A549 (cell line): ENCODE measurements at regions not wholly inside any gene's neighbourhood (a gene's known extent, or its start where the extent isn't known, plus 50 kb on each side); places are given as distances from the start of the nearest gene placed in this dataset.

ENCODE experiments used
- ATAC-seq, 2 experiments: fragments of 200-7000 bp in 1 of 2; fragments of >200 bp in 1 of 2; cut with Nextera tagmentation in 1 of 2; cut with Tn5 transposase in 1 of 2; 3 replicates each; pipeline versions ENCODE4 v1.8.0 to v1.9.1; 2018 to 2020; ENCODE audit warnings: mild to moderate bottlenecking in 1 of 2, moderate library complexity in 1 of 2
- CTCF ChIA-PET: fragments of 300-600 bp; sonication (Branson Sonifier 250); formaldehyde crosslinking; extraction: SDS; loops from one replicate; lab custom pipeline; 2021; ENCODE audit warnings: antibody characterized with exemption, inconsistent platforms; lab: Yijun Ruan, JAX
- POLR2A ChIA-PET: fragments of 350-600 bp; formaldehyde crosslinking; extraction: SDS; loops from one replicate; lab custom pipeline; 2021; ENCODE audit warnings: antibody characterized with exemption, inconsistent platforms; lab: Yijun Ruan, JAX
- DNase-seq, 2 experiments: peaks; one replicate each; pipeline versions ENCODE4 v3.0.0 to v3.0.0-alpha.2; 2011 to 2016; ENCODE audit warnings: low read depth in 1 of 2, low spot score in 1 of 2
- FAIRE-seq: peaks from 2 replicates; lab custom pipeline; 2011; peaks lifted over from hg19 to GRCh38; lab: Jason Lieb, UNC
- H3K27ac ChIP-seq, 2 experiments: fragments of >200 bp; sonication (Bioruptor Twin); formaldehyde crosslinking; 3 replicates each; pipeline ENCODE4 v1.5.1; 2016 to 2017
- H3K4me1 ChIP-seq: fragments of >200 bp; sonication (Bioruptor Twin); formaldehyde crosslinking; 3 replicates; pipeline ENCODE4 v1.6.1; 2016
- H3K4me2 ChIP-seq: fragments of >200 bp; sonication (Bioruptor Twin); formaldehyde crosslinking; 3 replicates; pipeline ENCODE4 v1.6.1; 2016
- H3K4me3 ChIP-seq: fragments of >200 bp; sonication (Bioruptor Twin); formaldehyde crosslinking; 3 replicates; pipeline ENCODE4 v1.5.1; 2016
- H3K9me3 ChIP-seq: fragments of >200 bp; sonication (Bioruptor Twin); formaldehyde crosslinking; 3 replicates; pipeline ENCODE4 v1.6.1; 2016
- CBX2 ChIP-seq: fragments of 200-600 bp; sonication (generic); IDR thresholded peaks from 2 replicates; pipeline ENCODE4 v1.6.1; 2016; ENCODE audit warnings: low read depth, mild to moderate bottlenecking, borderline replicate concordance
- CBX8 ChIP-seq: fragments of 200-600 bp; sonication (generic); IDR thresholded peaks from 2 replicates; pipeline ENCODE4 v1.6.1; 2016
- CEBPB ChIP-seq, 2 experiments: fragments of >200 bp in 1 of 2; sonication (Bioruptor Twin) in 1 of 2; formaldehyde crosslinking in 1 of 2; IDR thresholded peaks; 2 replicates each; pipeline ENCODE4 v1.6.1; 2012 to 2016
- CHD2 ChIP-seq: fragments of 150-350 bp; IDR thresholded peaks from 2 replicates; pipeline ENCODE4 v1.6.1; 2014; ENCODE audit warnings: low read length; ENCODE audit not compliant: partially characterized antibody
- CHD4 ChIP-seq: fragments of 200-600 bp; sonication (generic); IDR thresholded peaks from 2 replicates; pipeline ENCODE4 v1.6.1; 2016; ENCODE audit warnings: antibody characterized with exemption, mild to moderate bottlenecking, borderline replicate concordance
- CTCF ChIP-seq: fragments of >200 bp; sonication (Bioruptor Twin); formaldehyde crosslinking; IDR thresholded peaks from 3 replicates; pipeline ENCODE4 v1.5.1; 2016
- EHF ChIP-seq: fragments of 250-450 bp; sonication (Bioruptor Pico); IDR thresholded peaks from 2 replicates; pipeline ENCODE4 v1.5.0; 2020; ENCODE audit warnings: mild to moderate bottlenecking
- EP300 ChIP-seq, 2 experiments: fragments of >200 bp; sonication (Bioruptor Twin); formaldehyde crosslinking; IDR thresholded peaks; 2 replicates in 1 of 2; 3 replicates in 1 of 2; pipeline ENCODE4 v1.6.1; 2016 to 2017
- FOXS1 ChIP-seq: fragments of 250-450 bp; sonication (Bioruptor Pico); IDR thresholded peaks from 2 replicates; pipeline ENCODE4 v1.5.0; 2020; ENCODE audit warnings: mild to moderate bottlenecking, moderate library complexity
- HOXB5 ChIP-seq: fragments of 250-450 bp; sonication (Bioruptor Pico); IDR thresholded peaks from 2 replicates; pipeline ENCODE4 v1.5.0; 2020; ENCODE audit warnings: mild to moderate bottlenecking, moderate library complexity
- JUN ChIP-seq, 2 experiments: fragments of >200 bp; sonication (Bioruptor Twin); formaldehyde crosslinking; IDR thresholded peaks; 2 replicates in 1 of 2; 3 replicates in 1 of 2; pipeline ENCODE4 v1.6.1; 2016 to 2017
- JUNB ChIP-seq: fragments of >200 bp; sonication (Bioruptor Twin); formaldehyde crosslinking; IDR thresholded peaks from 2 replicates; pipeline ENCODE4 v1.6.1; 2016
- KDM5A ChIP-seq: fragments of 200-600 bp; sonication (generic); IDR thresholded peaks from 2 replicates; pipeline ENCODE4 v1.6.1; 2016; ENCODE audit warnings: antibody characterized with exemption, mild to moderate bottlenecking
- MAFK ChIP-seq: fragments of 450-650 bp; IDR thresholded peaks from 2 replicates; pipeline ENCODE4 v1.6.1; 2014; ENCODE audit not compliant: partially characterized antibody
- NFE2L2 ChIP-seq: fragments of 150-350 bp; conservative IDR thresholded peaks from 2 replicates; pipeline ENCODE4 v1.6.1; 2014; ENCODE audit warnings: low read length
- NPAS2 ChIP-seq: fragments of 250-450 bp; sonication (Bioruptor Pico); IDR thresholded peaks from 2 replicates; pipeline ENCODE4 v1.8.0; 2022; ENCODE audit warnings: mild to moderate bottlenecking, moderate library complexity, borderline replicate concordance
- POLR2AphosphoS2 ChIP-seq: conservative IDR thresholded peaks from 2 replicates; pipeline ENCODE4 v1.6.1; 2012; ENCODE audit warnings: low read length, improper control_type of control experiment, inconsistent platforms
- RCOR1 ChIP-seq: fragments of 150-350 bp; IDR thresholded peaks from 2 replicates; pipeline ENCODE4 v1.6.1; 2014; ENCODE audit warnings: antibody characterized with exemption, low read length, low read depth
- RNF2 ChIP-seq: fragments of 200-600 bp; sonication (generic); IDR thresholded peaks from 2 replicates; pipeline ENCODE4 v1.6.1; 2016; ENCODE audit warnings: low read depth, mild to moderate bottlenecking, antibody characterized with exemption, moderate library complexity, borderline replicate concordance
- SMC3 ChIP-seq: fragments of >200 bp; sonication (Bioruptor Twin); formaldehyde crosslinking; IDR thresholded peaks from 3 replicates; pipeline ENCODE4 v1.6.1; 2018; ENCODE audit warnings: inconsistent platforms
- TP53 ChIP-seq: fragments of 250-450 bp; sonication (Bioruptor Pico); IDR thresholded peaks from 2 replicates; pipeline ENCODE4 v1.5.0; 2021; ENCODE audit warnings: mild to moderate bottlenecking, moderate library complexity
- ZC3H11A ChIP-seq: fragments of 450-650 bp; IDR thresholded peaks from 2 replicates; pipeline ENCODE4 v1.6.1; 2014; ENCODE audit warnings: antibody characterized with exemption, mild to moderate bottlenecking
- ZFP36 ChIP-seq: fragments of 450-650 bp; IDR thresholded peaks from 2 replicates; pipeline ENCODE4 v1.6.1; 2014; ENCODE audit warnings: borderline replicate concordance; ENCODE audit not compliant: partially characterized antibody
- ZNF302 ChIP-seq: fragments of 250-450 bp; sonication (Bioruptor Pico); IDR thresholded peaks from 2 replicates; pipeline ENCODE4 v1.9.0; 2021; ENCODE audit warnings: inconsistent platforms, mild to moderate bottlenecking, moderate library complexity
- ZSCAN20 ChIP-seq: fragments of 250-450 bp; sonication (Bioruptor Pico); IDR thresholded peaks from 2 replicates; pipeline ENCODE4 v1.8.0; 2022; ENCODE audit warnings: mild to moderate bottlenecking, moderate library complexity
- WGBS: methylation state at CpG from one replicate; pipeline ENCODE4 v1.1.6; 2017; ENCODE audit errors: missing lambda C conversion rate; 5-methylcytosine and 5-hydroxymethylcytosine counted together
- TF ChIP-seq, protein P1 (sequence below): fragments of 450-650 bp; IDR thresholded peaks from 2 replicates; pipeline ENCODE4 v1.6.1; 2014; ENCODE audit warnings: antibody characterized with exemption
- TF ChIP-seq, protein P2 (sequence below): fragments of 250-450 bp; sonication (Bioruptor Pico); IDR thresholded peaks from 2 replicates; pipeline ENCODE4 v1.5.0; 2020; ENCODE audit warnings: low read depth, mild to moderate bottlenecking, moderate library complexity
- TF ChIP-seq, protein P3 (sequence below): IDR thresholded peaks from 2 replicates; pipeline ENCODE4 v1.6.1; 2012

GRCh38 chr18:66676699-66677098 lies 72.8 kb upstream of the CDH19 start:
- FAIRE-seq (no peak), ATAC-seq (no peak), DNase-seq (no peak)
- Histone ChIP-seq H3K9me3 (no peaks in the 10 kb centered on the region), H3K4me2 (no peak overlapping the region), H3K4me1 (no peaks in the 10 kb centered on the region), H3K4me3 (no peak overlapping the region), H3K27ac (no peak overlapping the region)
- TF ChIP-seq POLR2AphosphoS2, result no peak
- TF ChIP-seq CBX2, result no peak
- ChIA-PET POLR2A (no interaction called here), CTCF (no interaction called here)
- WGBS, result 57% methylated on average over 4 of the region's 4 CpGs

GRCh38 chr18:66674286-66674685 lies 70.4 kb upstream of the CDH19 start:
- POLR2A ChIA-PET, result no interaction called here
- TF ChIP-seq JUN (IDR thresholded peaks at IDR 0.05) (no peak), HOXB5 (CRISPR knock-in tag) (no peak), MAFK (no peak), EHF (CRISPR knock-in tag) (no peak), ZFP36 (no peak), CBX2 (no peak), RCOR1 (no peak), ZSCAN20 (CRISPR knock-in tag) (no peak), NPAS2 (CRISPR knock-in tag) (no peak), RNF2 (no peak), FOXS1 (CRISPR knock-in tag) (no peak)
- TF ChIP-seq, protein P1, sequence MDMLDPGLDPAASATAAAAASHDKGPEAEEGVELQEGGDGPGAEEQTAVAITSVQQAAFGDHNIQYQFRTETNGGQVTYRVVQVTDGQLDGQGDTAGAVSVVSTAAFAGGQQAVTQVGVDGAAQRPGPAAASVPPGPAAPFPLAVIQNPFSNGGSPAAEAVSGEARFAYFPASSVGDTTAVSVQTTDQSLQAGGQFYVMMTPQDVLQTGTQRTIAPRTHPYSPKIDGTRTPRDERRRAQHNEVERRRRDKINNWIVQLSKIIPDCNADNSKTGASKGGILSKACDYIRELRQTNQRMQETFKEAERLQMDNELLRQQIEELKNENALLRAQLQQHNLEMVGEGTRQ, result no peak
- TF ChIP-seq, protein P2, sequence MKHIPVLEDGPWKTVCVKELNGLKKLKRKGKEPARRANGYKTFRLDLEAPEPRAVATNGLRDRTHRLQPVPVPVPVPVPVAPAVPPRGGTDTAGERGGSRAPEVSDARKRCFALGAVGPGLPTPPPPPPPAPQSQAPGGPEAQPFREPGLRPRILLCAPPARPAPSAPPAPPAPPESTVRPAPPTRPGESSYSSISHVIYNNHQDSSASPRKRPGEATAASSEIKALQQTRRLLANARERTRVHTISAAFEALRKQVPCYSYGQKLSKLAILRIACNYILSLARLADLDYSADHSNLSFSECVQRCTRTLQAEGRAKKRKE (CRISPR knock-in tag), result no peak
- no peaks in the 10 kb centered on the region for H3K9me3 ChIP-seq
- no peak overlapping the region for H3K4me3 ChIP-seq
- ATAC-seq, result no peak
- CTCF ChIA-PET, result no interaction called here
- WGBS, result 53% methylated on average over 2 of the region's 2 CpGs
- no peak overlapping the region for H3K27ac ChIP-seq
- DNase-seq, result no peak
- no peak overlapping the region for H3K4me2 ChIP-seq
- no peaks in the 10 kb centered on the region for H3K4me1 ChIP-seq
- FAIRE-seq, result no peak

GRCh38 chr18:66668706-66669105 lies 64.8 kb upstream of the CDH19 start:
- CTCF ChIA-PET, result no interaction called here
- H3K4me3 ChIP-seq, result no peak overlapping the region
- no peak for FAIRE-seq

GRCh38 chr18:66662632-66663031 lies 58.7 kb upstream of the CDH19 start:
- no peak for TF ChIP-seq KDM5A
- no peak for TF ChIP-seq NFE2L2
- TF ChIP-seq CTCF, result no peak
- no peak for TF ChIP-seq CHD2
- no peaks in the 10 kb centered on the region for H3K4me1 ChIP-seq
- H3K4me2 ChIP-seq, result no peak overlapping the region
- ATAC-seq (no peak), DNase-seq (no peak), FAIRE-seq (no peak)
- POLR2A ChIA-PET, result no interaction called here
- WGBS, result 35% methylated on average over 4 of the region's 4 CpGs
- CTCF ChIA-PET, result no interaction called here
- H3K9me3 ChIP-seq, result no peaks in the 10 kb centered on the region
- no peak overlapping the region for H3K4me3 ChIP-seq
- H3K27ac ChIP-seq, result no peak overlapping the region

More at GRCh38 chr18:66668706-66669105, 64.8 kb upstream of the CDH19 start:
- Histone ChIP-seq H3K27ac (no peak overlapping the region), H3K4me2 (no peak overlapping the region), H3K9me3 (no peaks in the 10 kb centered on the region), H3K4me1 (no peaks in the 10 kb centered on the region)
- POLR2A ChIA-PET, result no interaction called here
- TF ChIP-seq ZNF302 (CRISPR knock-in tag) (no peak), CHD4 (no peak), RNF2 (no peak), CBX8 (no peak), NFE2L2 (no peak), EP300 (IDR thresholded peaks at IDR 0.05) (no peak), CEBPB (IDR thresholded peaks at IDR 0.05) (no peak), SMC3 (no peak), JUNB (no peak), TP53 (CRISPR knock-in tag) (no peak), RCOR1 (no peak), ZC3H11A (no peak), KDM5A (no peak), EHF (CRISPR knock-in tag) (no peak)
- TF ChIP-seq, protein P3, sequence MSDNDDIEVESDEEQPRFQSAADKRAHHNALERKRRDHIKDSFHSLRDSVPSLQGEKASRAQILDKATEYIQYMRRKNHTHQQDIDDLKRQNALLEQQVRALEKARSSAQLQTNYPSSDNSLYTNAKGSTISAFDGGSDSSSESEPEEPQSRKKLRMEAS, result no peak
- ATAC-seq (no peak), DNase-seq (no peak)
